GM12878 (cell line): ENCODE measurements at regions not wholly inside any gene's neighbourhood (a gene's known extent, or its start where the extent isn't known, plus 50 kb on each side); places are given as distances from the start of the nearest gene placed in this dataset.

Experiments used
- ATAC-seq: fragments of 200-7000 bp; cut with Tn5 transposase; 3 replicates; pipeline ENCODE4 v1.9.1; 2020; ENCODE audit warnings: mild to moderate bottlenecking, moderate library complexity
- BruUV-seq: library from RNA; stranded (reverse); fragments of 400-500 nt; replicated peaks from 2 replicates; lab custom pipeline; 2021; lab: Mats Ljungman, UMichigan
- CTCF ChIA-PET: fragments of 300-600 bp; sonication (Branson Sonifier 250); formaldehyde crosslinking; extraction: SDS; loops from one replicate; lab custom pipeline; 2021; ENCODE audit warnings: inconsistent platforms; lab: Yijun Ruan, JAX
- POLR2A ChIA-PET: fragments of 350-600 bp; formaldehyde crosslinking; extraction: SDS; loops from one replicate; lab custom pipeline; 2021; ENCODE audit warnings: inconsistent platforms; lab: Charles Lee
- RAD21 ChIA-PET: fragments of 300-600 bp; sonication (Branson Sonifier 250); formaldehyde crosslinking; loops from one replicate; lab custom pipeline; 2023; ENCODE audit warnings: antibody characterized with exemption; ENCODE audit not compliant: unreplicated experiment; lab: Charles Lee
- SMC1A ChIA-PET: fragments of 300-600 bp; sonication (Branson Sonifier 250); formaldehyde crosslinking; loops from one replicate; lab custom pipeline; 2023; ENCODE audit not compliant: unreplicated experiment, uncharacterized antibody; lab: Charles Lee
- DNase-seq: peaks from one replicate; pipeline ENCODE4 v3.0.0-alpha.2; 2011; ENCODE audit warnings: low read depth, low spot score
- FAIRE-seq: peaks from 3 replicates; lab custom pipeline; 2011; peaks lifted over from hg19 to GRCh38; lab: Jason Lieb, UNC
- H2AFZ ChIP-seq: 2 replicates; pipeline ENCODE4 v1.6.0; 2011; ENCODE audit warnings: low read depth, low read length, control low read depth; ENCODE audit not compliant: control insufficient read depth
- H3K27ac ChIP-seq: 2 replicates; pipeline ENCODE4 v1.5.1; 2011; ENCODE audit warnings: control low read depth; ENCODE audit not compliant: control insufficient read depth, insufficient read depth
- H3K27me3 ChIP-seq, 2 experiments: replicated peaks in 1 of 2; 2 replicates each; pipeline versions ENCODE4 v1.6.0 to v1.6.1; 2011; ENCODE audit warnings: low read length in 1 of 2; ENCODE audit not compliant: control insufficient read depth in 2 of 2, insufficient read depth in 2 of 2
- H3K36me3 ChIP-seq, 2 experiments: 2 replicates each; pipeline ENCODE4 v1.5.1; 2011; ENCODE audit warnings: low read length in 1 of 2; ENCODE audit not compliant: control insufficient read depth in 2 of 2, insufficient read depth in 2 of 2
- H3K4me1 ChIP-seq: 2 replicates; pipeline ENCODE4 v1.6.1; 2011; ENCODE audit warnings: mild to moderate bottlenecking, low read length, moderate library complexity, mixed read lengths; ENCODE audit not compliant: control insufficient read depth, insufficient read depth
- H3K4me2 ChIP-seq: 2 replicates; pipeline ENCODE4 v1.6.0; 2011; ENCODE audit warnings: control low read depth; ENCODE audit not compliant: control insufficient read depth, insufficient read depth
- H3K4me3 ChIP-seq: fragments of 200-600 bp; sonication (generic); 2 replicates; pipeline ENCODE4 v1.5.1; 2016
- H3K79me2 ChIP-seq: 2 replicates; pipeline ENCODE4 v1.6.0; 2011; ENCODE audit warnings: low read length; ENCODE audit not compliant: control insufficient read depth, insufficient read depth
- H3K9ac ChIP-seq: 2 replicates; pipeline ENCODE4 v1.8.0; 2011; ENCODE audit warnings: low read length, control low read depth, mixed read lengths; ENCODE audit not compliant: control insufficient read depth, insufficient read depth
- H3K9me3 ChIP-seq: replicated peaks from 3 replicates; pipeline ENCODE4 v1.5.1; 2011; ENCODE audit warnings: mild to moderate bottlenecking, low read length; ENCODE audit not compliant: control insufficient read depth, insufficient read depth
- H4K20me1 ChIP-seq: 2 replicates; pipeline ENCODE4 v1.6.0; 2011; ENCODE audit not compliant: control insufficient read depth, insufficient read depth
- BHLHE40 ChIP-seq, 2 experiments: fragments of 450-650 bp in 1 of 2; IDR thresholded peaks; 2 replicates each; pipeline ENCODE4 v1.6.1; 2011 to 2017; ENCODE audit warnings: low read depth in 2 of 2, borderline replicate concordance in 1 of 2, improper control_type of control experiment in 1 of 2, low read length in 1 of 2, mild to moderate bottlenecking in 1 of 2
- CHD4 ChIP-seq: fragments of 200-600 bp; sonication (generic); IDR thresholded peaks from 2 replicates; pipeline ENCODE4 v1.6.1; 2016; ENCODE audit warnings: mild to moderate bottlenecking
- CTCF ChIP-seq, 3 experiments: IDR thresholded peaks in 2 of 3; conservative IDR thresholded peaks in 1 of 3; 2 replicates each; pipeline ENCODE4 v1.5.1; 2011; ENCODE audit warnings: low read depth in 3 of 3, low read length in 3 of 3, mild to moderate bottlenecking in 3 of 3, control low read depth in 2 of 3, moderate library complexity in 2 of 3, inconsistent platforms in 1 of 3, mixed read lengths in 1 of 3; ENCODE audit not compliant: control insufficient read depth in 2 of 3, insufficient read depth in 1 of 3; ENCODE audit errors: extremely low read depth in 1 of 3
- ESRRA ChIP-seq: IDR thresholded peaks from 2 replicates; pipeline ENCODE4 v1.6.1; 2012; ENCODE audit warnings: mild to moderate bottlenecking, low read length, improper control_type of control experiment
- EZH2 ChIP-seq: IDR thresholded peaks from 2 replicates; pipeline ENCODE4 v1.6.1; 2012; ENCODE audit warnings: low read depth, mild to moderate bottlenecking, control low read depth, inconsistent platforms, low read length, borderline replicate concordance; ENCODE audit not compliant: control insufficient read depth
- HDGF ChIP-seq: fragments of 450-650 bp; IDR thresholded peaks from 2 replicates; pipeline ENCODE4 v1.6.1; 2016; ENCODE audit warnings: antibody characterized with exemption
- NRF1 ChIP-seq: conservative IDR thresholded peaks from 2 replicates; pipeline ENCODE4 v1.6.1; 2011; ENCODE audit warnings: mild to moderate bottlenecking, low read depth, low read length, improper control_type of control experiment
- SIN3A ChIP-seq: IDR thresholded peaks from 2 replicates; pipeline ENCODE4 v1.6.1; 2012; ENCODE audit warnings: low read depth, low read length, improper control_type of control experiment
- SKIL ChIP-seq: fragments of 450-650 bp; IDR thresholded peaks from 2 replicates; pipeline ENCODE4 v1.6.1; 2017; ENCODE audit warnings: mild to moderate bottlenecking, low read depth, inconsistent platforms; ENCODE audit not compliant: poor library complexity, severe bottlenecking
- TCF7 ChIP-seq: IDR thresholded peaks from 2 replicates; pipeline ENCODE4 v1.6.1; 2014; ENCODE audit warnings: antibody characterized with exemption, borderline replicate concordance
- ZNF384 ChIP-seq: IDR thresholded peaks from 2 replicates; pipeline ENCODE4 v1.6.1; 2012; ENCODE audit warnings: low read depth, mild to moderate bottlenecking, low read length, improper control_type of control experiment, borderline replicate concordance
- WGBS: methylation state at CpG from one replicate; pipeline ENCODE4 v1.1.6; 2016; ENCODE audit warnings: low lambda C conversion rate; ENCODE audit not compliant: insufficient replicate concordance, insufficient coverage; ENCODE audit errors: missing lambda C conversion rate; 5-methylcytosine and 5-hydroxymethylcytosine counted together
- in situ Hi-C: fragments of 300-500 bp; cut with MboI; formaldehyde crosslinking; loops from 9 replicates; pipeline ENCODE4 v1.14.3; 2018; ENCODE audit warnings: mixed read lengths
- intact Hi-C: fragments of 100-400 bp; cut with micrococcal nuclease; formaldehyde crosslinking; loops from one replicate; pipeline ENCODE4 v1.14.2; 2022; ENCODE audit not compliant: unreplicated experiment

GRCh38 chr21:17200250-17200649 is 312.6 kb upstream of the CXADR start (continued):
- TF ChIP-seq ZNF384, result no peak

GRCh38 chr21:17201741-17202260 is 311.0 kb upstream of the CXADR start:
- Histone ChIP-seq H3K4me3 (no peak overlapping the region), H3K4me1 (no peaks in the 10 kb centered on the region), H3K36me3 (no peaks in the 10 kb centered on the region), H3K27me3 (no peaks in the 10 kb centered on the region), H3K79me2 (no peaks in the 10 kb centered on the region), H3K9me3 (no peaks in the 10 kb centered on the region), H3K4me2 (no peak overlapping the region), H3K27ac (no peak overlapping the region), H4K20me1 (no peaks in the 10 kb centered on the region), H3K9ac (no peak overlapping the region), H2AFZ (no peak overlapping the region)
- no TSS peak for BruUV-seq
- intact Hi-C loops, result no loop called here
- SMC1A ChIA-PET, result no interaction called here
- DNase-seq (no peak), ATAC-seq (no peak), FAIRE-seq (no peak)
- in situ Hi-C loops, result no loop called here
- POLR2A ChIA-PET, result no interaction called here
- RAD21 ChIA-PET, result no interaction called here
- WGBS, result 56% methylated on average over 2 of the region's 2 CpGs
- TF ChIP-seq SIN3A (no peak), HDGF (no peak), EZH2 (no peak), TCF7 (no peak), SKIL (no peak), ESRRA (no peak), NRF1 (no peak), BHLHE40 (IDR thresholded peaks at IDR 0.05; ENCODE audit: borderline replicate concordance in 1 of 2, low read depth in 2 of 2, low read length in 1 of 2) (no peak), CHD4 (no peak), CTCF (IDR thresholded peaks at IDR 0.05 in 2 of 3, conservative IDR thresholded peaks at IDR 0.05 in 1 of 3; ENCODE audit: control insufficient read depth in 2 of 3, extremely low read depth in 1 of 3, insufficient read depth in 1 of 3, low read depth in 3 of 3, low read length in 3 of 3) (no peak)
- CTCF ChIA-PET, result no interaction called here
